Left renal pelvis (tissue), 4 donors: ENCODE measurements at regions not wholly inside any gene's neighbourhood (a gene's known extent, or its start where the extent isn't known, plus 50 kb on each side); places are given as distances from the start of the nearest gene placed in this dataset.

Experiments
- DNase-seq, 4 donors: peaks; one replicate each; pipeline ENCODE4 v3.0.0-alpha.2; 2013; ENCODE audit warnings: low read depth in 4 of 4, low spot score in 3 of 4

DNA sequence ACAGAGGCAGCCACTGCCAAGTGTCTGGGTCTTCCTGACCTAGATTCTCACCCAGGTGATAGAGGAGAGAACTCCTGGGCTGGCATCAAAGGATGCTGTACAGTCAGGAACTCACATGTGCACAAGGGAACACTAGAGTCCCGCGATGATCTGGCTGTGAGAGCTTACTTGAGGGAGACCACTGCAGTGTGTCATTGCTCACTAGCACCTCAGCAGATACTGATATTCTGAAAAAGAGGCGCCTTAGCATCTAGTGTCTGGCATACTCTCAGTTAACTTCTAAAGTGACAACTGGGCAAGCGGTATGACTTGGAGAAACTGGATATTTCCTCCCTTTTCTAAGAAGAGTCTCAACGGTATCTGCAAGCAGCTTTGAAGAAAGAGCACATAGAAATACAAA, 189.9 kb downstream of the CMPK2 start:
- DNase-seq = no peak

DNA sequence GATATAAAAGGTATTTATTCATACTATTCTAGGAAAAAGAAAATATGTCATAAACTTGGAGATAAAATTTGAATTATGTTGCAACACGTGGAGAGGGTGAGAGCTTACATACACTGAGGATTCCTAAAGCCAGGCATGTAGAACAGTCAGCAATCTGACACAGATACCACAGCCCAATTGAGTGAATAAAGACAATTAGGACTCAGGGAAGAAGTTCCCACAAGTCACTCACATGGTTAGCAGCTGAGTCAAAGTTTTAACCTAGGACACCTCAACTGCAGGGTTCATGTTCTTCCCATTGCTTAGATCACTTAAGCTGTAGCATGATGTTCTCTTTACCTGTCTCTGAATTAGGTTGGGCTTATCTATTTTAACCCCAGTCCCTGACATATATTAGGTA, 189.5 kb downstream of the CMPK2 start:
- no peak for DNase-seq

GRCh38 chr2:6676776-6677175, 188.9 kb downstream of the CMPK2 start:
- DNase-seq = no peak

- no peak for DNase-seq
Observed at GRCh38 chr2:6679471-6679870, 186.2 kb downstream of the CMPK2 start.

DNA sequence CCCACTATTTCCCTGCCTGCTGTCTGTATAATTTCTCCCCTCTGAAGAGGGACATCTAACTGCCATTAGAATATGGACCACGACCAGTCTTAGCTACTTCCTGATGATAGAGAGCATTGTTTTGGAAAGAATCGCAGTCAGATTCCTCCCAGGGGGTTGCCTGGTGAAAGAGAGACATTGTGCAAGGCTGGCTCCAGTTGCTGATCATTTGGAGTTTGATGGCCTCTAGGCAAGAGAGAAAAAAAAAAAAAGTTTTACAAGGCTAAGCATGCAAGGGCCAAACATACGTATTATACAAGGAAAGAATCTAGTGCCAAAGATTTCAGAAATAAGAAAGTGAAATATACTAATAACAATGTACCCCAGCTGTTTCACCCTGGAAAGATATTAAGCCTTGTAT, 182.2 kb downstream of the CMPK2 start:
- no peak for DNase-seq

DNA sequence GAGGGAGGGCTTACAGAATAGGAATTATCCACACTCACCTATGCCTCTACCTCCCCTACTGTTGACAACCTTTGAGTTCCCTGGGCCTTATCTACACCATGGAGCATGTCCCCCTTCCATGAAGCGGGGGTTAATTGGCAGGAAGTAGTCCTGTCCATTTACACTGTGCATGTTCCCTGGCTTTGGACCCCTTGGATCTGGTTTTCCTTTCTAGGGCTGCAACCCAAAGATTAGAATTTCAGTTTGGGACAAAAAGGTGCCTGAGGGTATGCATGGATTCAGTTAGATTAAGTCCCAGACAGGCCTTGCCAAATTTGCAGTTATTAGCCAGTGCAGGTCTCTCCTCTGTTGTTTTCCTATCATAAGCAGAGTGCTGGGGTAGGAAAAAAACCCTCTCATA, 180.3 kb downstream of the CMPK2 start:
- no peak for DNase-seq

DNA sequence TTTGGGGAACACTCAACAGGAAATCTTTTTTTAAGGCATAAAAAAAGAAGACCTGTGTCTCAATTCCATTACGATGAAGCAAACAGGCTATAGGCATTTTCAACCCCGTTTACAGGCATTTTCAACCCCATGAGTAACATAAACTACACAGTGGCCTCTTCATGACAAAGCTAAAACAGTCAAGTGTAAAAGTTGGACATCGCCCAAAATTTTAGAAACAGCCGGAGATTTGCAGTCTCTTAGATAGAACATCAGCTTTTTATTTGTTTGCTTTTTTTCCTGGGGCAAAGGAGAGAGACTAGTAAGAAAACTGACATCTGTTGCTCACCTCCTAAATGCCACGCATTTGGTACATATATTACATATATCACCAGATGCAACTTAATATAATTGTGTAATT, 173.7 kb downstream of the CMPK2 start:
- DNase-seq = peak in 2 of 4 donors; percentile 6 to 11

DNA sequence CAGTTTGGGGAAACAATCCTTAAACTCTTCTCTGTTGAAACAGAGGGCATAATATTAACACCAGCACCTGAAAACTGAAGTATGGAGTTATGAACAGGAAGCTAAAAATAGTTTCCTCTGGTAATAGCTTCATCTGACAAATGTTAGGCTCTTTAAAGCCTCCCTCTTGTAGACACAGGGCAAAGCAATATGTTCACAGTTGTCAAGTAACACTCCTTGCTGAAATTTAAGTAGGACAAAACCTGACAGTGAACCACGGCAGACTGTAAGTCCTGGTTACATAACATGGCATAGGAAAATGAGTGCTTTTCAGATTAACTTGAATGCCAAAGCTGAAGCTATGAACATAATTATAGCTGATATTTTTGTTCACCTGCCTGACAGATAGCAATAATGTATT, 172.9 kb downstream of the CMPK2 start:
- DNase-seq = no peak

GRCh38 chr2:6694555-6694954, 171.2 kb downstream of the CMPK2 start:
- DNase-seq = no peak

GRCh38 chr2:6700335-6700734, 165.4 kb downstream of the CMPK2 start:
- no peak for DNase-seq

DNA sequence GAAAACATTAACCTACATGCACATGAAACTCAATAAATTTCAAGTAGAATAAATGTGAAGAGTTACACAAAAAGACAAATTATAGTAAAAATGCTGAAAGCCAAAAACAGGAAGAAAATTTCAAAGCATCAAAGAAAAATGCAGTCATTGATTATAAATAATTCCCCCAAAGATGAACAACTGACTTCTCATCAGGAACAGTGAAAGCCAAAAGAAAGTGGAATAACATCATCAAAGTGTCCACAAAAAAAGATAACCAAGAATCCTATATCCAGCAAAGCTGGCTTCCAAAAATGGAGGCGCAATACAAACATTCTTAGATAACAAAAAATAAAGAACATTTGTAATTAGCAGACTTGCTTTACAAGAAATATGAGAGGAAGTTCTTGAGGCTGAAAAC, 161.6 kb downstream of the CMPK2 start:
- no peak for DNase-seq

GRCh38 chr2:6721395-6721794, 144.3 kb downstream of the CMPK2 start:
- no peak for DNase-seq

DNA sequence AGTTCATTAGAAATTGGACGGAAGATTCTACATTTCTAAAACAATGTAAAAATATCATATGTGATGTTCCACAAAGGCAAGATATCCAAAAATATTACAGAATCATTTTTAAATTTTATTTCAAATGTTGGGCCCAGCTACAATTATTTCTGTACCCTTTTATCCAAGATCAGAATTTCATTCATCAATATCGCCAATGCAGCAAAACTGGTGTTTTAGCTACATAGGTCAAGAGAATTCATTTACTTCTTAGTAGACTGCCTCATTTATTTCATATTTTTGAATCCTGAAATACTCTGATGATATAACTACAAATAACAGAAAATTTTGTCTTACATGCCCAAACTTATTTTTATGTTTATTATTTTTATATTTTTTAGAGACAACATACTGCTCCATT, 143.1 kb downstream of the CMPK2 start:
- DNase-seq = no peak

- DNase-seq = no peak
Observed at GRCh38 chr2:6723865-6724604, 141.7 kb downstream of the CMPK2 start.

GRCh38 chr2:6724605-6725140, 141.0 kb downstream of the CMPK2 start:
- no peak for DNase-seq

GRCh38 chr2:6728156-6728555, 137.6 kb downstream of the CMPK2 start:
- no peak for DNase-seq

DNA sequence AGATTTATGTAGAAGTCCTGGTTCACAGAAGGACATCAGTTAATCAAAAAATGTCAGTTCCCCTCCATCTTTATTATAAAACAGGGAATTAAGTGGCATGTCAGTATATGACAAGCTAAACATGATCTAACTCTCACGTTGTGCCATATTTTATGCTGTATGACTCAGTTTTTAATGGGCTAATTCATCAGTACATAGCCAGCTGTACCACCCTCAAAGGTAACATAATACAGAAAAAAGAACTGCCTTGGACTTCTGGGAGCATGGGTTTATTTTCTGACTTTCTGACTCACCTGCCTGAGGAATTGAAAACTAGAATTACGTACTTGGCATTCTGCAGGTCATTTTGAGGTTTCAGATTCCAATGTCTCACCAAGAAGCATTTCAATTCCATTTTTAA, 135.7 kb downstream of the CMPK2 start:
- DNase-seq = no peak

GRCh38 chr2:6730649-6731532, 134.8 kb downstream of the CMPK2 start:
- no peak for DNase-seq

GRCh38 chr2:6739547-6739946, 126.2 kb downstream of the CMPK2 start:
- no peak for DNase-seq

GRCh38 chr2:6741229-6741628, 124.5 kb downstream of the CMPK2 start:
- no peak for DNase-seq

DNA sequence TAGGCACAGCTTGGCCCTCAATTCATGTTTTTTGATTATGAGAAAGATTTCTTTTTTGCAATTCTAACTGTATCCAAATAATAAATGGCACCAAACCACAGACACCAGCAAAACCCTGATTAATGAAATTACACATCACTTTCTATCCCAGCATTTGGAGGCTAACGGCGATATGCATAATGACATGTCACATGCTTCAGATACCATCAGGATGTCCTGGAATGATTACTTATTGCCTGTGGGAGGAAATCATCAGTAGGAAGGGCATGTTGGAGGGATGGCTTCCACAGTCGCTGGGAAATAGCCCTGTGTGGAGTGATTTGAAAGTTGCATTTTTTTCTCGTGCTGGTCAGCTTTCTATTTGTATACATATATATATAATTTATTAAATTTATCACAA, 121.7 kb downstream of the CMPK2 start:
- DNase-seq = no peak

GRCh38 chr2:6747433-6747832, 118.3 kb downstream of the CMPK2 start:
- DNase-seq = no peak
